ENCODE measurements at regions not wholly inside any gene's neighbourhood (a gene's known extent, or its start where the extent isn't known, plus 50 kb on each side); places are given as distances from the start of the nearest gene placed in this dataset.

DNA sequence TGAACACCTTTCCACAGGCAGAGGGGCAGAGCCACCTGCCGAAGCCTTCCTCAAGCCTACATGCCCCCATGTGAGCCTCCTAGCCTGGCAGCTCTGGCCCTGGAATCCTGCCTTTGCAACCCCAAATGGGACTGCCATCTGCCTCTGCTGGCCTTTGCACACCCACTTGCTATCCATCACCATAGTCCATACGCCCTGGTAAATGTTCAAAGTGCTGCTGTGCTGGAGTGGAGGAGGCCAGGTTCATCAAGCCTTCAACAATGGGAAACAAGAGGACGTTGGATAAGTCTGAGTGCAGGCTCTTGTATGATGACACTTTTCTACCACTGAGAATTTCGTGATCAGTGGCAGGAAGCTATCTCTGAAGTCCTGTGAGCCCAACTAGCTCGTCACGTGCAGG is 159.8 kb downstream of the MED10 start:
- Histone ChIP-seq H2AK5ac (ENCODE audit: low read depth, low read length) (no peak overlapping the region), H3K14ac (ENCODE audit: insufficient read length) (no peak overlapping the region), H3K23me2 (ENCODE audit: low read depth, low read length) (no peaks in the 10 kb centered on the region), H4K8ac (ENCODE audit: extremely low read depth, insufficient read depth, low read length) (no peak overlapping the region), H2BK20ac (ENCODE audit: low read length) (no peak overlapping the region), H3K36me3 (ENCODE audit: control insufficient read depth in 2 of 4, insufficient read depth in 4 of 4, low read length in 3 of 4) (no peaks in the 10 kb centered on the region), H2BK15ac (ENCODE audit: low read length) (no peak overlapping the region), H4K20me1 (replicated peaks in 1 of 2; ENCODE audit: control insufficient read depth in 1 of 2, insufficient read depth in 2 of 2, low read length in 2 of 2) (no peaks in the 10 kb centered on the region), H2BK12ac (ENCODE audit: low read depth, low read length) (no peak overlapping the region), H3K9me3 (ENCODE audit: insufficient read depth in 2 of 2, low read depth in 1 of 2, low read length in 1 of 2) (0 out of 4 replicates have a peak, but pooled peaks cover 2 to 3% of the 10 kb centered on the region in 2 experiments), H4K5ac (ENCODE audit: insufficient read length, low read depth, low read length) (no peak overlapping the region), H3K4me1 (replicated peaks in 1 of 4; ENCODE audit: control insufficient read depth in 3 of 4, insufficient read depth in 4 of 4, low read length in 3 of 4) (peaks cover 0 to 2% (median 0%) of the 10 kb centered on the region in 4 experiments; a peak in 1 of 7 replicates), H3K27ac (ENCODE audit: low read depth, low read length) (no peak overlapping the region), H2BK120ac (replicated peaks; ENCODE audit: low read depth, low read length) (no peak overlapping the region), H3K79me1 (ENCODE audit: low read depth, low read length) (no peaks in the 10 kb centered on the region), H3K4me3 (ENCODE audit: extremely low read depth in 1 of 4, insufficient read depth in 2 of 4, low read depth in 3 of 4, low read length in 4 of 4) (no peak overlapping the region), H2AFZ (ENCODE audit: low read length) (no peak overlapping the region), H3K23ac (ENCODE audit: insufficient read length) (no peak overlapping the region), H3K4ac (replicated peaks; ENCODE audit: insufficient read length, low read depth, low read length) (no peak overlapping the region), H3K18ac (ENCODE audit: extremely low read depth, low read length) (no peak overlapping the region), H3K27me3 (replicated peaks in 1 of 4; ENCODE audit: control insufficient read depth in 3 of 4, extremely low read depth in 1 of 4, insufficient read depth in 3 of 4, low read length in 3 of 4) (no peaks in the 10 kb centered on the region), H4K91ac (replicated peaks; ENCODE audit: insufficient read length, low read length) (no peak overlapping the region), H3K79me2 (ENCODE audit: control insufficient read depth in 1 of 2, insufficient read depth in 2 of 2, low read length in 2 of 2) (no peaks in the 10 kb centered on the region), H3K56ac (replicated peaks; ENCODE audit: insufficient read length, low read depth, low read length) (no peak overlapping the region), H3K4me2 (ENCODE audit: insufficient read depth in 1 of 2, low read depth in 2 of 2, low read length in 2 of 2) (no peak overlapping the region), H3K9ac (replicated peaks in 1 of 4; ENCODE audit: extremely low read depth in 1 of 4, low read depth in 3 of 4, low read length in 3 of 4) (no peak overlapping the region), H2BK5ac (ENCODE audit: low read depth, low read length) (no peak overlapping the region)
- ChIA-PET CTCF (ENCODE audit: partially characterized antibody) (no interaction called here), POLR2A (ENCODE audit: partially characterized antibody) (no interaction called here)
- DNase-seq (ENCODE audit: low read depth in 1 of 2, low spot score in 2 of 2): no peak
- no peak for FAIRE-seq
- TF ChIP-seq, protein P1, sequence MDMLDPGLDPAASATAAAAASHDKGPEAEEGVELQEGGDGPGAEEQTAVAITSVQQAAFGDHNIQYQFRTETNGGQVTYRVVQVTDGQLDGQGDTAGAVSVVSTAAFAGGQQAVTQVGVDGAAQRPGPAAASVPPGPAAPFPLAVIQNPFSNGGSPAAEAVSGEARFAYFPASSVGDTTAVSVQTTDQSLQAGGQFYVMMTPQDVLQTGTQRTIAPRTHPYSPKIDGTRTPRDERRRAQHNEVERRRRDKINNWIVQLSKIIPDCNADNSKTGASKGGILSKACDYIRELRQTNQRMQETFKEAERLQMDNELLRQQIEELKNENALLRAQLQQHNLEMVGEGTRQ (IDR thresholded peaks at IDR 0.05; ENCODE audit: low read length): no peak
- TF ChIP-seq CEBPB (IDR thresholded peaks at IDR 0.05; ENCODE audit: low read depth, low read length): no peak
- no peak for TF ChIP-seq SP4 (IDR thresholded peaks at IDR 0.05; ENCODE audit: low read length)
- 78% methylated on average over 6 of the region's 6 CpGs; no CpG with 5 or more reads in 1 of the 2 experiments for WGBS, 2 experiments (ENCODE audit: extremely low coverage in 1 of 2, insufficient coverage in 1 of 2, insufficient read length in 1 of 2, insufficient replicate concordance in 2 of 2, low coverage in 1 of 2, low lambda C conversion rate in 2 of 2, missing lambda C conversion rate in 1 of 2)

Data from H1 (cell line).